ENCODE measurements at regions not wholly inside any gene's neighbourhood (a gene's known extent, or its start where the extent isn't known, plus 50 kb on each side); places are given as distances from the start of the nearest gene placed in this dataset.

- DNase-seq (ENCODE audit: low read depth): peak; percentile 80
- H3K4me3 ChIP-seq (ENCODE audit: low read length): no peak overlapping the region
- TF ChIP-seq CTCF (conservative IDR thresholded peaks at IDR 0.05; ENCODE audit: low read depth, low read length): no peak
Observed at GRCh38 chr7:130891254-130892094, 157.5 kb upstream of the KLF14 start.

GRCh38 chr7:130893441-130893894 lies 159.5 kb upstream of the KLF14 start:
- no peak for DNase-seq (ENCODE audit: low read depth)
- H3K4me3 ChIP-seq (ENCODE audit: low read length): no peak overlapping the region
- TF ChIP-seq CTCF (conservative IDR thresholded peaks at IDR 0.05; ENCODE audit: low read depth, low read length): no peak

DNA sequence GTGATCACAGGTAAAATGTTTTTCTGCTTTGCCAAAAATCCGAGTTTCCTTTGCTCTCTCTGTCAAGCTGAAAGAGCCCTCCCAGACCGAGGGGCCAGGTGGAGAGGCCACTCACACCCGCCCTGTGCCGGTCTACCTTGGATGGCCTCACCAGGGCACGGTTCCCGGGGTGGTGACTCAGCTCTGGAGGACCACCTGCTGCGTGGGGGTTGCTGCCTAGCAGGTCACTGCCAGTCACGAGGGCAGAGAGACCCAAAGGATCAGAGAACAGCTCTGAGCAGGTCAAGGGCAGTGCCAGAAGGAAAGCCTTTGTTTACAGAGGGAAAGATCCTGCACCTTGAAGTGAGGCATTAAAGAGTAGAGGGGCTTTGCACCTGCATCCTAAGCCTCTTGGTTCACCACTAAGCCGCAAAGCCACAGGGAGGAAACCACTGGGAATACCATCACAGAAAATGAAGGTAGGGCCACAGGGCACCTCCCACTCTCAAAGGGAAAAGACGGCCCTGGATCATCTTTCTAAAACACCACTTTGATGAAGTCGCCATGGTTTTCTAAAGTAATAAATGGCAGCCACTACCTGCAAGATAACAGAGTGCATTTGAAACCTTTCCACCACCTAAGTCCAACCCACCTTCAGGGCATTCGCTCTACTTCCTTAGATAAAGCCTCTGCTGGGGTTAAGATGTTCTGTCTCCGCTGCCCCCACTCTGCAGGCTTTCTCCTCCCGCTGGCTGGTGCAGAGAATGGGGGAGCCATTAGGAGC lies 160.3 kb upstream of the KLF14 start:
- TF ChIP-seq CTCF (conservative IDR thresholded peaks at IDR 0.05; ENCODE audit: low read depth, low read length): no peak
- no peak overlapping the region for H3K4me3 ChIP-seq (ENCODE audit: low read length)
- peak; percentile 77 for DNase-seq (ENCODE audit: low read depth)

GRCh38 chr7:130894909-130895750 lies 161.1 kb upstream of the KLF14 start:
- TF ChIP-seq CTCF (conservative IDR thresholded peaks at IDR 0.05; ENCODE audit: low read depth, low read length): no peak
- no peak for DNase-seq (ENCODE audit: low read depth)
- no peak overlapping the region for H3K4me3 ChIP-seq (ENCODE audit: low read length)

DNA sequence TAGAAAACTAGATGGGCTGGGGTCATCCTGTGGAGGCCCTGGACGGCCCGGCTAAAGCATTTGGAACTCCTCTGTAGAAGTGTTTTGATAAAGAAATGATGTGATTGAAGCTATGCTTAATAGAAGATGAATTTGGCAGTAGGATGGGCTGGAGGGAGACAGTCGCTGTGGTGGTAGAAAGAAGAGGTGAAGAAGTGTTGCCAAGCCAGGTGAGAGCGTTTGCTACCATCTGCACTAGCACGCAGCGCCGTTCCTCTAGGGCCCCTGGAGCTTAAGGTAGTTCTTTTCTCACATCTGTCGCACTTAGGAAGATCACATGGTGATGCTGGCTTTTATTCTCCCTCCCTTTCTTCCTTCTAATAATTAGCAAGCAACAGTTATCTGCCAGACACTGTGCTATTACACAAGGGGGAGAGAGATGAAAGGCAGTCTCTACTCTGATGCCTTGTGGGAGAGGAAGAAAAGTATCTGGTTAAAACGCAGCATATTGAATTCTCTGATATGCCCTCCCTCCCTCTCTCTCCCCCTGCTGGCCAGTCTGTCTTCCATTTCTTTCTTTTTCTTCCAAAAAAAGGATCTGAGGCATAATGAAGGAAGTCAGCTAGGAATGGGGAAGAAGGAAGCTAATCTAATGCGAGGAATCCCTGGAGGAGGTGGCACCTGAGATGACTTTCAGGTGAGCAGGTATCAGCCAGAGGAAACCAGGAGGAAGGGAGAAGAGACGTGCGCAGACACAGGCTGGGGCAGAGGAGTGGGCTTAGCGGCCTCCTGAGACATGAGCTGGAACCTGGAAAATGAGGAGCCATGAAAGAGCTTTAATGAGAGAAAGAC lies 162.3 kb upstream of the KLF14 start:
- DNase-seq (ENCODE audit: low read depth): no peak
- peak; percentile 64 for TF ChIP-seq CTCF (conservative IDR thresholded peaks at IDR 0.05; ENCODE audit: low read depth, low read length)
- no peak overlapping the region for H3K4me3 ChIP-seq (ENCODE audit: low read length)

- DNase-seq (ENCODE audit: low read depth): no peak
- TF ChIP-seq CTCF (conservative IDR thresholded peaks at IDR 0.05; ENCODE audit: low read depth, low read length): peak; percentile 85
- no peak overlapping the region for H3K4me3 ChIP-seq (ENCODE audit: low read length)
Observed at GRCh38 chr7:130896898-130897514, 163.0 kb upstream of the KLF14 start.
